ENCODE measurements at regions not wholly inside any gene's neighbourhood (a gene's known extent, or its start where the extent isn't known, plus 50 kb on each side); places are given as distances from the start of the nearest gene placed in this dataset.

DNA sequence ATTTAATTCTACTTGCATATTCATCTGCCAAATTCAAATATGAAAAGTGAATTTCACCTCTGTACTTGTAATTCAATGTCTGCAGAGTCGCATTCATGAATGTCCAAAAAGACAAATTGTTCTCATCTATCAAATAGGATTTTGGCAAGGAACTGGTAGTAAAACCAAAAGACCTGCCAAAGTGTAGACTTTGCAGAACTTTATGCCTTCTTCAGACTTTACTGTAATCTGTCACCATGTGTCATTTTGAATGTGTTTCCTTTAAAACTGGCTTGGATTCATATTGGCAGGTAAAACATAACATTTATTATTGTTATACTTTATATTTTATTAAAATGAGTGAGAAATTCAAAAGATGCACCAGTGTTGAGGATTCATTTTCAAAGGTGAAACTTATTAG, 701.9 kb upstream of the LINC00305 start:
- ATAC-seq (ENCODE audit: insufficient read depth, low read depth) (no peak), DNase-seq (no peak)
- no peak overlapping the region for H3K4me2 ChIP-seq (ENCODE audit: insufficient read depth, low read length)
- no peaks in the 10 kb centered on the region for H3K4me1 ChIP-seq (ENCODE audit: insufficient read depth, low read length)
- no peaks in the 10 kb centered on the region for H3K9me3 ChIP-seq (ENCODE audit: insufficient read depth, low read length, severe bottlenecking)
- H3K9ac ChIP-seq (ENCODE audit: low read depth, low read length): no peak overlapping the region
- no peak overlapping the region for H3K4me3 ChIP-seq (ENCODE audit: low read depth in 1 of 2, low read length in 2 of 2)
- H2AFZ ChIP-seq (ENCODE audit: low read depth, low read length): no peak overlapping the region
- H3K79me2 ChIP-seq (ENCODE audit: insufficient read depth, low read length): no peaks in the 10 kb centered on the region
- no peaks in the 10 kb centered on the region for H4K20me1 ChIP-seq (ENCODE audit: insufficient read depth, low read length)
- H3K36me3 ChIP-seq (ENCODE audit: insufficient read depth, low read length): no peaks in the 10 kb centered on the region
- H3K27me3 ChIP-seq (ENCODE audit: insufficient read depth, low read length, poor library complexity): no peaks in the 10 kb centered on the region
- H3K27ac ChIP-seq (ENCODE audit: low read length): no peak overlapping the region
- TF ChIP-seq, protein P1, sequence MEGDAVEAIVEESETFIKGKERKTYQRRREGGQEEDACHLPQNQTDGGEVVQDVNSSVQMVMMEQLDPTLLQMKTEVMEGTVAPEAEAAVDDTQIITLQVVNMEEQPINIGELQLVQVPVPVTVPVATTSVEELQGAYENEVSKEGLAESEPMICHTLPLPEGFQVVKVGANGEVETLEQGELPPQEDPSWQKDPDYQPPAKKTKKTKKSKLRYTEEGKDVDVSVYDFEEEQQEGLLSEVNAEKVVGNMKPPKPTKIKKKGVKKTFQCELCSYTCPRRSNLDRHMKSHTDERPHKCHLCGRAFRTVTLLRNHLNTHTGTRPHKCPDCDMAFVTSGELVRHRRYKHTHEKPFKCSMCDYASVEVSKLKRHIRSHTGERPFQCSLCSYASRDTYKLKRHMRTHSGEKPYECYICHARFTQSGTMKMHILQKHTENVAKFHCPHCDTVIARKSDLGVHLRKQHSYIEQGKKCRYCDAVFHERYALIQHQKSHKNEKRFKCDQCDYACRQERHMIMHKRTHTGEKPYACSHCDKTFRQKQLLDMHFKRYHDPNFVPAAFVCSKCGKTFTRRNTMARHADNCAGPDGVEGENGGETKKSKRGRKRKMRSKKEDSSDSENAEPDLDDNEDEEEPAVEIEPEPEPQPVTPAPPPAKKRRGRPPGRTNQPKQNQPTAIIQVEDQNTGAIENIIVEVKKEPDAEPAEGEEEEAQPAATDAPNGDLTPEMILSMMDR (IDR thresholded peaks at IDR 0.05; ENCODE audit: borderline replicate concordance, extremely low read depth, low read length, poor library complexity, severe bottlenecking): no peak
- TF ChIP-seq EZH2 (IDR thresholded peaks at IDR 0.05; ENCODE audit: borderline replicate concordance, low read depth, low read length, severe bottlenecking): no peak

DNA sequence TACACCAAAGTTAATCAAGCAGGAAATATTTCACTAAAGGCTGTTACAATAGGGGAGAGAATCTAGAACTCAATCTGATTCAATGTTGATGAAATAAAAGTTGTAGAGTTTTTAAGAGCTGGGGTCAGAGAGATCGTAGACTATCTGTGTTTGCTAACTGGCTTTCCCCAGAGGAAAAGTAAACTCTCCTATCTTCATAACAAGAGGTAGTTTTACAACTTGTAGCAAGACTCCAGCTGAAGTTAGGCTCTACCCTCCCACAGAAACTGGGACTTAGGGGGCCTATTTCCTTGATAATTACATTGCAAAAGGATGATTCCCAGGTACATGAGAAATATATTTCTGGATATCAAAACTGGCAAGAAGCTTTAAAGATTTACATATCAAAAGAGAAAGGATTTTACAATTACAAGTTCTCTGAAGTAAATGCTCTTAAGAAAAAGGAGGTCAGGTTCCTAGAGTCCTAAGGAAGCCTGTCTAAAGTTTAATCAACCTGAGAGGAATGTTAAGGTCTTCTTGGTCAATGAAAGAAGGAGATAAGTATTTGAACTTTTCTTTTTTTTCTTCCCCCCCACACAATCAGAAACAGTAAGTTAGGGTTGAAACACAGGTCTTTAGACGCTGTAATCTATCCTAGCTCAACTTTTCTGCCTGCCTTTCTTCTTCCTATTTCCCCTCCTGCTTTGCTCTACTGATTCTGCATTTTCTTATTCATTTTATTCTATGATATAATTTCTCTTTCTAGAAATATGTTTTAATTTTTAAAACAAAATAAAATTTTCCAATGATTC, 692.2 kb upstream of the LINC00305 start:
- Histone ChIP-seq H3K9me3 (ENCODE audit: insufficient read depth, low read length, severe bottlenecking) (no peaks in the 10 kb centered on the region), H4K20me1 (ENCODE audit: insufficient read depth, low read length) (no peaks in the 10 kb centered on the region), H2AFZ (ENCODE audit: low read depth, low read length) (no peak overlapping the region), H3K4me3 (ENCODE audit: low read depth in 1 of 2, low read length in 2 of 2) (no peak overlapping the region), H3K4me2 (ENCODE audit: insufficient read depth, low read length) (no peak overlapping the region), H3K79me2 (ENCODE audit: insufficient read depth, low read length) (no peaks in the 10 kb centered on the region), H3K4me1 (ENCODE audit: insufficient read depth, low read length) (no peaks in the 10 kb centered on the region), H3K27me3 (ENCODE audit: insufficient read depth, low read length, poor library complexity) (no peaks in the 10 kb centered on the region), H3K9ac (ENCODE audit: low read depth, low read length) (no peak overlapping the region), H3K36me3 (ENCODE audit: insufficient read depth, low read length) (no peaks in the 10 kb centered on the region), H3K27ac (ENCODE audit: low read length) (no peak overlapping the region)
- ATAC-seq (ENCODE audit: insufficient read depth, low read depth) (no peak), DNase-seq (no peak)
- TF ChIP-seq, protein P1 (IDR thresholded peaks at IDR 0.05; ENCODE audit: borderline replicate concordance, extremely low read depth, low read length, poor library complexity, severe bottlenecking): no peak
- no peak for TF ChIP-seq EZH2 (IDR thresholded peaks at IDR 0.05; ENCODE audit: borderline replicate concordance, low read depth, low read length, severe bottlenecking)

DNA sequence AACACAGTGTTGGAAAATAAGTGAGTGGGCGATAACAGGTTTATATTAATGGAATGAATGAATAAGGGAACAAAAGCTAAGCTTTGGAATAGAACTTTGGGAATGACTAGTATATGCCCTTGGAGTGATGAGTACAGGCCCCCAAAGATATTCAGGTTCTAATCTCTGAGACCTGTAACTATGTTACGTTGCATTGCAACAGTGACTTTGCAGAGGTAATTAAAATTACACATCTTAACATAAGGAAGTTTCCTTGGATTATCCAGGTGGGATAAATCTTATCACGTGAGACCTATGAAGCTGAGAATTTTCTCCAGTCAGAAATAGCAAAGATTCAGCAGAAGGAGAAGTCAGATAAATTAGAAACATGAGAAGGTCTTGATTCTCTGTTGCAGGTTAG, 661.5 kb upstream of the LINC00305 start:
- H3K27ac ChIP-seq (ENCODE audit: low read length): no peak overlapping the region
- no peaks in the 10 kb centered on the region for H3K79me2 ChIP-seq (ENCODE audit: insufficient read depth, low read length)
- no peaks in the 10 kb centered on the region for H3K27me3 ChIP-seq (ENCODE audit: insufficient read depth, low read length, poor library complexity)
- H4K20me1 ChIP-seq (ENCODE audit: insufficient read depth, low read length): no peaks in the 10 kb centered on the region
- no peak overlapping the region for H2AFZ ChIP-seq (ENCODE audit: low read depth, low read length)
- H3K4me3 ChIP-seq (ENCODE audit: low read depth in 1 of 2, low read length in 2 of 2): no peak overlapping the region
- no peak overlapping the region for H3K4me2 ChIP-seq (ENCODE audit: insufficient read depth, low read length)
- no peaks in the 10 kb centered on the region for H3K36me3 ChIP-seq (ENCODE audit: insufficient read depth, low read length)
- no peaks in the 10 kb centered on the region for H3K9me3 ChIP-seq (ENCODE audit: insufficient read depth, low read length, severe bottlenecking)
- no peak overlapping the region for H3K9ac ChIP-seq (ENCODE audit: low read depth, low read length)
- no peaks in the 10 kb centered on the region for H3K4me1 ChIP-seq (ENCODE audit: insufficient read depth, low read length)
- ATAC-seq (ENCODE audit: insufficient read depth, low read depth) (no peak), DNase-seq (no peak)
- TF ChIP-seq, protein P1 (IDR thresholded peaks at IDR 0.05; ENCODE audit: borderline replicate concordance, extremely low read depth, low read length, poor library complexity, severe bottlenecking): no peak
- no peak for TF ChIP-seq EZH2 (IDR thresholded peaks at IDR 0.05; ENCODE audit: borderline replicate concordance, low read depth, low read length, severe bottlenecking)

Data from DND-41 (cell line).